GM06990 (cell line): ENCODE measurements at regions not wholly inside any gene's neighbourhood (a gene's known extent, or its start where the extent isn't known, plus 50 kb on each side); places are given as distances from the start of the nearest gene placed in this dataset.

Experiments
- DNase-seq: peaks from one replicate; pipeline ENCODE4 v3.0.0-alpha.2; 2011; ENCODE audit not compliant: insufficient read length; ENCODE audit errors: extremely low read depth
- H3K27me3 ChIP-seq: replicated peaks from 2 replicates; pipeline ENCODE4 v1.6.0; 2011; ENCODE audit warnings: low read length; ENCODE audit not compliant: control insufficient read depth, insufficient read depth
- H3K36me3 ChIP-seq: 2 replicates; pipeline ENCODE4 v1.5.1; 2011; ENCODE audit warnings: low read length; ENCODE audit not compliant: control insufficient read depth, insufficient read depth
- H3K4me3 ChIP-seq: replicated peaks from 2 replicates; pipeline ENCODE4 v1.5.1; 2011; ENCODE audit warnings: low read depth, mild to moderate bottlenecking, control low read depth, low read length
- CTCF ChIP-seq: IDR thresholded peaks from 2 replicates; pipeline ENCODE4 v1.5.1; 2011; ENCODE audit warnings: low read length, control low read depth, mild to moderate bottlenecking, inconsistent platforms; ENCODE audit not compliant: insufficient read depth, poor library complexity, severe bottlenecking

GRCh38 chr20:60543598-60543997 lies 585.4 kb downstream of the CDH26 start:
- DNase-seq: no peak
- TF ChIP-seq CTCF: no peak
- Histone ChIP-seq H3K4me3 (no peak overlapping the region), H3K27me3 (no peaks in the 10 kb centered on the region), H3K36me3 (no peaks in the 10 kb centered on the region)

GRCh38 chr20:60553095-60553494 lies 594.9 kb downstream of the CDH26 start:
- TF ChIP-seq CTCF: no peak
- Histone ChIP-seq H3K27me3 (no peaks in the 10 kb centered on the region), H3K4me3 (no peak overlapping the region), H3K36me3 (no peaks in the 10 kb centered on the region)
- no peak for DNase-seq

- Histone ChIP-seq H3K36me3 (no peaks in the 10 kb centered on the region), H3K4me3 (no peak overlapping the region), H3K27me3 (no peaks in the 10 kb centered on the region)
- no peak for TF ChIP-seq CTCF
- no peak for DNase-seq
Observed at GRCh38 chr20:60558486-60558885, 600.3 kb downstream of the CDH26 start.

GRCh38 chr20:60559462-60559861 lies 601.2 kb downstream of the CDH26 start:
- no peak for DNase-seq
- Histone ChIP-seq H3K27me3 (no peaks in the 10 kb centered on the region), H3K36me3 (no peaks in the 10 kb centered on the region), H3K4me3 (no peak overlapping the region)
- no peak for TF ChIP-seq CTCF

- no peaks in the 10 kb centered on the region for H3K27me3 ChIP-seq
Observed at GRCh38 chr20:60561052-60561451, 602.8 kb downstream of the CDH26 start.

More at GRCh38 chr20:60561052-60561451, 602.8 kb downstream of the CDH26 start:
- DNase-seq: no peak
- Histone ChIP-seq H3K4me3 (no peak overlapping the region), H3K36me3 (no peaks in the 10 kb centered on the region)
- no peak for TF ChIP-seq CTCF
